OCI-LY1 (cell line): ENCODE measurements at regions not wholly inside any gene's neighbourhood (a gene's known extent, or its start where the extent isn't known, plus 50 kb on each side); places are given as distances from the start of the nearest gene placed in this dataset.
A peak's percentile ranks its signal among the peaks of the same experiment; 100 is the strongest.

ENCODE experiments used
- H2AFZ ChIP-seq: fragments of 200-600 bp; sonication (generic), shearing (Covaris generic); 2 replicates; pipeline ENCODE4 v1.6.0; 2014; ENCODE audit warnings: antibody characterized with exemption, mild to moderate bottlenecking, low read length
- H3F3A ChIP-seq: fragments of 200-600 bp; sonication (generic), shearing (Covaris generic); 2 replicates; pipeline ENCODE4 v1.6.0; 2014; ENCODE audit warnings: mild to moderate bottlenecking, antibody characterized with exemption, low read length, moderate library complexity; ENCODE audit not compliant: insufficient read depth
- H3K27ac ChIP-seq: fragments of 200-600 bp; sonication (generic); 2 replicates; pipeline ENCODE4 v1.5.1; 2014; ENCODE audit warnings: low read length, mixed run types, mild to moderate bottlenecking, low read depth; ENCODE audit not compliant: poor library complexity, severe bottlenecking
- H3K27me3 ChIP-seq: fragments of 200-600 bp; sonication (generic); 2 replicates; pipeline ENCODE4 v1.6.0; 2014; ENCODE audit warnings: antibody characterized with exemption, mild to moderate bottlenecking, low read length, moderate library complexity; ENCODE audit not compliant: insufficient read depth
- H3K36me3 ChIP-seq: fragments of 200-600 bp; sonication (generic); 2 replicates; pipeline ENCODE4 v1.6.1; 2014; ENCODE audit warnings: mild to moderate bottlenecking, antibody characterized with exemption, low read length, moderate library complexity, mixed read lengths; ENCODE audit not compliant: insufficient read depth
- H3K4me1 ChIP-seq: fragments of 200-600 bp; sonication (generic); 2 replicates; pipeline ENCODE4 v1.5.1; 2014; ENCODE audit warnings: mild to moderate bottlenecking, low read length, moderate library complexity; ENCODE audit not compliant: insufficient read depth, severe bottlenecking
- H3K4me2 ChIP-seq: fragments of 200-600 bp; sonication (generic), shearing (Covaris generic); 2 replicates; pipeline ENCODE4 v1.6.1; 2014; ENCODE audit warnings: low read length
- H3K4me3 ChIP-seq: fragments of 200-600 bp; sonication (generic); 2 replicates; pipeline ENCODE4 v1.5.1; 2014; ENCODE audit warnings: low read length, low read depth, mild to moderate bottlenecking, mixed read lengths; ENCODE audit not compliant: poor library complexity, severe bottlenecking
- H3K79me2 ChIP-seq: fragments of 200-600 bp; shearing (Covaris generic); 2 replicates; pipeline ENCODE4 v1.6.1; 2016; ENCODE audit warnings: mixed run types, low read length, mixed read lengths; ENCODE audit not compliant: insufficient read depth
- H3K9ac ChIP-seq: fragments of 200-600 bp; sonication (generic), shearing (Covaris generic); 2 replicates; pipeline ENCODE4 v1.6.1; 2014; ENCODE audit warnings: mild to moderate bottlenecking, low read length, mixed read lengths
- H3K9me2 ChIP-seq: fragments of 200-600 bp; sonication (generic), shearing (Covaris generic); 2 replicates; pipeline ENCODE4 v1.6.1; 2014; ENCODE audit warnings: low read depth, mild to moderate bottlenecking, low read length, mixed read lengths
- H3K9me3 ChIP-seq: fragments of 200-600 bp; shearing (Covaris generic); 2 replicates; pipeline ENCODE4 v1.6.1; 2014; ENCODE audit warnings: low read length, mixed read lengths
- H4K20me1 ChIP-seq: fragments of 200-600 bp; sonication (generic), shearing (Covaris generic); 2 replicates; pipeline ENCODE4 v1.6.0; 2016; ENCODE audit warnings: mild to moderate bottlenecking, low read length; ENCODE audit not compliant: insufficient read depth
- EZH2 ChIP-seq: fragments of 200-600 bp; sonication (generic), shearing (Covaris generic); IDR thresholded peaks from 2 replicates; pipeline ENCODE4 v1.8.0; 2017; ENCODE audit warnings: borderline replicate concordance, mixed run types, mild to moderate bottlenecking, antibody characterized with exemption, low read length, moderate library complexity, mixed read lengths
- TF ChIP-seq, protein P1 (sequence below): fragments of 200-600 bp; sonication (generic), shearing (Covaris generic); IDR thresholded peaks from 2 replicates; pipeline ENCODE4 v1.5.1; 2017; ENCODE audit warnings: mild to moderate bottlenecking, antibody characterized with exemption, low read length, moderate library complexity, mixed read lengths

DNA sequence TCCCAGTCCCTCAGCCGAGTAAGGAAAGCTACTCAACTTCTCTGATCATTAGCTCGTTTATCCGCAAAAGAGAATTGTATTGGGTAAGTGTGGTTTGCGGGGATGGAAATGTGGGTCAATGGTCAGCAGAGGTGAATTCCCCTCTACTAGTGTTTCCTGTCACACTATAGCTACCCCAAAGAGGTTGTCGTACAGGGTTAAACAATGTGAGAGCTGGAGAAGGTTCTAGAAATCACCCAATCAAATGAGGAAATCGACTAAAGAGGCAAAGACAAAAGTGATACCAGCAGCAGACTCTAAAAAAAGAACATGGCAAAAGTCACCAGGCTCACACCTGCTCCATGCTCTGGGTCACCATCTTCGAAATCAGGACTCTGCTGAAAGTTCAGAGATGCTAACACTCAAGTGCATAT is 144.7 kb upstream of the ITGA4 start:
- Histone ChIP-seq H3K79me2 (no peaks in the 10 kb centered on the region), H3K9me3 (no peaks in the 10 kb centered on the region), H3K9ac (no peak overlapping the region; the same call in 1 of the 2 replicates), H3K27ac (peak overlapping the region; percentile 96), H4K20me1 (no peaks in the 10 kb centered on the region), H3K36me3 (no peaks in the 10 kb centered on the region), H3K9me2 (no peaks in the 10 kb centered on the region), H3K4me3 (peak overlapping the region; percentile 5), H2AFZ (0 out of 2 replicates have a peak overlapping the region, but pooled peaks have one; percentile 3), H3K4me2 (peak overlapping the region; percentile 51), H3F3A (0 out of 2 replicates have a peak, but pooled peaks cover 4% of the 10 kb centered on the region), H3K4me1 (peaks cover 71% of the 10 kb centered on the region), H3K27me3 (no peaks in the 10 kb centered on the region)
- TF ChIP-seq, protein P1, sequence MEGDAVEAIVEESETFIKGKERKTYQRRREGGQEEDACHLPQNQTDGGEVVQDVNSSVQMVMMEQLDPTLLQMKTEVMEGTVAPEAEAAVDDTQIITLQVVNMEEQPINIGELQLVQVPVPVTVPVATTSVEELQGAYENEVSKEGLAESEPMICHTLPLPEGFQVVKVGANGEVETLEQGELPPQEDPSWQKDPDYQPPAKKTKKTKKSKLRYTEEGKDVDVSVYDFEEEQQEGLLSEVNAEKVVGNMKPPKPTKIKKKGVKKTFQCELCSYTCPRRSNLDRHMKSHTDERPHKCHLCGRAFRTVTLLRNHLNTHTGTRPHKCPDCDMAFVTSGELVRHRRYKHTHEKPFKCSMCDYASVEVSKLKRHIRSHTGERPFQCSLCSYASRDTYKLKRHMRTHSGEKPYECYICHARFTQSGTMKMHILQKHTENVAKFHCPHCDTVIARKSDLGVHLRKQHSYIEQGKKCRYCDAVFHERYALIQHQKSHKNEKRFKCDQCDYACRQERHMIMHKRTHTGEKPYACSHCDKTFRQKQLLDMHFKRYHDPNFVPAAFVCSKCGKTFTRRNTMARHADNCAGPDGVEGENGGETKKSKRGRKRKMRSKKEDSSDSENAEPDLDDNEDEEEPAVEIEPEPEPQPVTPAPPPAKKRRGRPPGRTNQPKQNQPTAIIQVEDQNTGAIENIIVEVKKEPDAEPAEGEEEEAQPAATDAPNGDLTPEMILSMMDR = no peak
- TF ChIP-seq EZH2 = no peak

DNA sequence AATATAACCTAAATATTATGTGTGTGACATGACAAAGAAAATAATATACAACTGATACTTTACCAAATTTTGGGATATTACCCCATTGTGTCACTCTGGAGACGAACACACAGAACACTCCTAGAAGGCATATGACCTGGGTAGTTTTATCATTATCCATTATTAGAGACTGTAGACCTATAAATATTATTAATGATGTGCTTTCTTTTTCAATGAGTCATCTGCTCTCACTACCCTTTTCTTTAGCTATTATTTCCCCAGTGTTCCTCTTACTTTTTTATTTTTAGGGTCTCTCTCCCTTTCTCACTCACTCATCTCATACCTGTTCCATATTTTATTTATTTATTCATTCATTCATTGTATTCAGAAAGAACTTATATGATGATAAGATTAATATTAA is 143.3 kb upstream of the ITGA4 start:
- H3K9me3 ChIP-seq = no peaks in the 10 kb centered on the region
- no peaks in the 10 kb centered on the region for H3K9me2 ChIP-seq
- H3K4me1 ChIP-seq = peaks cover 62% of the 10 kb centered on the region
- H3K4me3 ChIP-seq = no peak overlapping the region
- no peaks in the 10 kb centered on the region for H4K20me1 ChIP-seq
- H3K36me3 ChIP-seq = no peaks in the 10 kb centered on the region
- no peak for TF ChIP-seq EZH2
- TF ChIP-seq, protein P1 = no peak
- H2AFZ ChIP-seq = peak overlapping the region; percentile 73; the same call in 1 of the 2 replicates
- peak overlapping the region; percentile 51; the same call in 1 of the 2 replicates for H3K4me2 ChIP-seq
- H3K27ac ChIP-seq = peak overlapping the region; percentile 96
- no peaks in the 10 kb centered on the region for H3K79me2 ChIP-seq
- 0 out of 2 replicates have a peak, but pooled peaks cover 4% of the 10 kb centered on the region for H3F3A ChIP-seq
- H3K9ac ChIP-seq = peak overlapping the region; percentile 9; the same call in 1 of the 2 replicates
- H3K27me3 ChIP-seq = no peaks in the 10 kb centered on the region

DNA sequence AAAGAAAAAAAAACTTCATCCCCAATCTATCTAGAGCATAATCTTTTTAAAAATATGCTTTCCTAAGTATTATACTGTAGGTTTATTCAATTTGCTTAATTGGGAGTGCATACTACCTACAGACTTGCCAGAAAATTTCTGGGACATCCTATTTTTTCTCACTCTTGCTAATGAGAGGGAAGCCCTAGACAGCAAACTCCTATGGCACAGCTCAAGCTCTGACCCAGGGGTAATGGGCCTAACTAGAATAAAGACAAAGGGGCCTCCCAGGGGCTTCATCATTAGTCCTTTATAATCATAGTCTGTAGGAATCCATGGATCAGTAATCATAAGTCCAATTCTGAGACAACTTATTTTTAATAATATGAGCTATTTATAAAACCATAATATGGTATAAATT is 142.6 kb upstream of the ITGA4 start:
- Histone ChIP-seq H3K9me3 (no peaks in the 10 kb centered on the region), H3F3A (0 out of 2 replicates have a peak, but pooled peaks cover 4% of the 10 kb centered on the region), H3K79me2 (no peaks in the 10 kb centered on the region), H3K27me3 (no peaks in the 10 kb centered on the region), H3K4me1 (peaks cover 57% of the 10 kb centered on the region), H3K4me2 (no peak overlapping the region), H3K9ac (no peak overlapping the region), H3K9me2 (no peaks in the 10 kb centered on the region), H3K36me3 (no peaks in the 10 kb centered on the region), H4K20me1 (no peaks in the 10 kb centered on the region), H3K4me3 (no peak overlapping the region), H3K27ac (peak overlapping the region; percentile 96), H2AFZ (peak overlapping the region; percentile 73)
- TF ChIP-seq EZH2 = no peak
- TF ChIP-seq, protein P1 = no peak
